ENCODE measurements at regions not wholly inside any gene's neighbourhood (a gene's known extent, or its start where the extent isn't known, plus 50 kb on each side); places are given as distances from the start of the nearest gene placed in this dataset.

GRCh38 chr7:65457705-65458104 lies 84.0 kb downstream of the ZNF92 start:
- no peak for TF ChIP-seq POLR2A (IDR thresholded peaks at IDR 0.05)
- no peak for TF ChIP-seq CTCF (IDR thresholded peaks at IDR 0.05)
